ENCODE measurements at regions not wholly inside any gene's neighbourhood (a gene's known extent, or its start where the extent isn't known, plus 50 kb on each side); places are given as distances from the start of the nearest gene placed in this dataset.

DNA sequence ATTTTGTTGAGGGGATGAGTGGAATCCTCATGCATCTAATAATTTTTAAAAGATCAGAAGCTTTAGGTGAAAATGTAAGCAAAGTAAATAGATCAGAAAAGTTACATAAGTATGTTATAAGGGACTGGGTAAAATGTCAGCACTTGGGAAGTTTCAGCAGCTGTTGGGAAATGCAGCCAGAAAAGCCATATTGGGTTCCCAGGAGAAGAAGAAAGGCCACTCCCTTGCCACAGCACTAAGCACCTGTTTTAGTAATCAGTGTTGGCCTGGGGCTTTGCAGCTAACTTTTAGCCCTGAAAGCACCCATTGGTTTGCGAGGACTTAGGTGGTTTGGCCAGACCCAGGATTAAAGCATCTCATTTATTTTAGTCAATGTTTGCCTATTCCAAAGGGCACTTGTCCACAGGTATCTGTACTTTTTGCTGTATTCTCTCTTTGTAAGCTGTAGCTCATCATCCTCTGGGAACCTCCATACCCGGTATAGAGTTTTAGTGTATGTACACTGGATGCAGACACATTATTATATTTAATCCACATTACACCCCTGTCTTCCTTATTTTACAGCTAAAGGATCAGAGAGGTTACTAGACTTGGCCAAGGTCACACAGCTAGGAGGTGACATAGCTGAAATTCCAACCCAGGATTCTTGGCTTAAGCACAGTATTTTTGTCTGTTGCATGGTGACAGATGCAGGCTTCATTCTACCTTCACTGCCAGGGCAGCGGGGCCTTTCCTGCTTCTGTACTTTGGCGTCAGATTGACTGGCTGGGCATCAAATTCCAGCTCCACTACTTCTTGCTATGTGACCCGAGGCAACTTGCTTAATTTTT lies 127.7 kb upstream of the SESN3 start:
- Histone ChIP-seq H3K36me3 (ENCODE audit: insufficient read depth, low read length) (no peaks in the 10 kb centered on the region), H3K79me2 (ENCODE audit: low read length) (no peaks in the 10 kb centered on the region), H3K27ac (ENCODE audit: low read length) (no peak overlapping the region), H4K20me1 (ENCODE audit: insufficient read depth, low read depth, low read length) (no peaks in the 10 kb centered on the region), H3K4me1 (ENCODE audit: low read length) (peaks cover under 1% of the 10 kb centered on the region; the same call in 1 of the 2 replicates), H3K4me2 (ENCODE audit: low read depth, low read length, poor library complexity, severe bottlenecking) (no peak overlapping the region), H3K27me3 (ENCODE audit: low read length) (no peaks in the 10 kb centered on the region; the same call in 1 of the 2 replicates), H3K9me3 (ENCODE audit: low read length) (no peaks in the 10 kb centered on the region), H3K9me2 (replicated peaks; ENCODE audit: insufficient read depth, low read length) (no peaks in the 10 kb centered on the region), H2AFZ (ENCODE audit: low read length) (no peak overlapping the region), H3K9ac (ENCODE audit: low read length) (no peak overlapping the region), H3K4me3 (ENCODE audit: low read length) (no peak overlapping the region)
- no peak for DNase-seq

DNA sequence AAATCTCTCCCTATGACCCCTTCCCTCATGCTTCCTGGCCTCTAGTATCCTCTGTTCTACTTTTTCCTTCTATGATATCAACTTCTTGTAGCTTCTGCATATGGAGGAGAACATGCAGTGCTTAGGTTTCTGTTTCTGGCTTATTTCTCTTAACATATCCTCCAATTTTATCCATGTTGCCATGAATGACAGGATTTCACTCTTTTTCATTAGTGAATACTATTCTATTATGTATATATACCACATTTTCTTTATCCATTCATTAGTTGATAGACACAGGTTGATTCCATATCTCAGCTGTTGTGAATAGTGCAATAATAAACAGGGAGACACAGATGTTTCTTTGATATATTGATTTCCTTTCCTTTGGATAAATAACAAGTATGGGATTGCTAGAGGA lies 123.3 kb upstream of the SESN3 start:
- Histone ChIP-seq H3K79me2 (ENCODE audit: low read length) (no peaks in the 10 kb centered on the region), H3K27ac (ENCODE audit: low read length) (no peak overlapping the region), H3K9me3 (ENCODE audit: low read length) (no peaks in the 10 kb centered on the region), H3K4me2 (ENCODE audit: low read depth, low read length, poor library complexity, severe bottlenecking) (no peak overlapping the region), H3K9ac (ENCODE audit: low read length) (no peak overlapping the region), H2AFZ (ENCODE audit: low read length) (no peak overlapping the region), H3K36me3 (ENCODE audit: insufficient read depth, low read length) (no peaks in the 10 kb centered on the region), H3K9me2 (replicated peaks; ENCODE audit: insufficient read depth, low read length) (no peaks in the 10 kb centered on the region), H4K20me1 (ENCODE audit: insufficient read depth, low read depth, low read length) (no peaks in the 10 kb centered on the region), H3K4me3 (ENCODE audit: low read length) (no peak overlapping the region), H3K4me1 (ENCODE audit: low read length) (no peaks in the 10 kb centered on the region), H3K27me3 (ENCODE audit: low read length) (no peaks in the 10 kb centered on the region; the same call in 1 of the 2 replicates)
- no peak for DNase-seq

DNA sequence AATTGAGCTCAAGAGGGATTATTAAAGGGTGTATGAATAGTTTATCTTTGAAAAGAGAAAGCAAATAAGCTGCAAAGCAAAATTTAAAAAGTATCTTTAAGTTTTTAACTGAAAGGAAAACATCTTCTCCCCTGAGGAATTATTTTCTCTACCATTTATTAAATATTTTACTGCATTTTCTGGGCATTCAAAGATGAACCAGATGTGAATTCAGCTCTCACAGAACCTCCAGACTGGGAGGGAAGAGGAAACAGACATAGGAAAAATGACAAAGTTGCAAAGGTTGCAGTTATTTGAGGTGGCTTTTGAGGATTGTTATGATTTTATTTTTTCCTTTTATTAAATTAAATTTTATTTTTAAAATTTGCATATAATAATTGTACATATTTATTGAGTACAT lies 122.7 kb upstream of the SESN3 start:
- no peaks in the 10 kb centered on the region for H3K4me1 ChIP-seq (ENCODE audit: low read length)
- no peaks in the 10 kb centered on the region for H3K9me3 ChIP-seq (ENCODE audit: low read length)
- H3K9me2 ChIP-seq (replicated peaks; ENCODE audit: insufficient read depth, low read length): no peaks in the 10 kb centered on the region
- no peak for DNase-seq
- no peak overlapping the region for H3K9ac ChIP-seq (ENCODE audit: low read length)
- H3K4me3 ChIP-seq (ENCODE audit: low read length): no peak overlapping the region
- H3K79me2 ChIP-seq (ENCODE audit: low read length): no peaks in the 10 kb centered on the region
- no peak overlapping the region for H2AFZ ChIP-seq (ENCODE audit: low read length)
- H3K4me2 ChIP-seq (ENCODE audit: low read depth, low read length, poor library complexity, severe bottlenecking): no peak overlapping the region
- H4K20me1 ChIP-seq (ENCODE audit: insufficient read depth, low read depth, low read length): no peaks in the 10 kb centered on the region
- peaks cover 3% of the 10 kb centered on the region; the same call in 1 of the 2 replicates for H3K27me3 ChIP-seq (ENCODE audit: low read length)
- no peak overlapping the region for H3K27ac ChIP-seq (ENCODE audit: low read length)
- no peaks in the 10 kb centered on the region for H3K36me3 ChIP-seq (ENCODE audit: insufficient read depth, low read length)

DNA sequence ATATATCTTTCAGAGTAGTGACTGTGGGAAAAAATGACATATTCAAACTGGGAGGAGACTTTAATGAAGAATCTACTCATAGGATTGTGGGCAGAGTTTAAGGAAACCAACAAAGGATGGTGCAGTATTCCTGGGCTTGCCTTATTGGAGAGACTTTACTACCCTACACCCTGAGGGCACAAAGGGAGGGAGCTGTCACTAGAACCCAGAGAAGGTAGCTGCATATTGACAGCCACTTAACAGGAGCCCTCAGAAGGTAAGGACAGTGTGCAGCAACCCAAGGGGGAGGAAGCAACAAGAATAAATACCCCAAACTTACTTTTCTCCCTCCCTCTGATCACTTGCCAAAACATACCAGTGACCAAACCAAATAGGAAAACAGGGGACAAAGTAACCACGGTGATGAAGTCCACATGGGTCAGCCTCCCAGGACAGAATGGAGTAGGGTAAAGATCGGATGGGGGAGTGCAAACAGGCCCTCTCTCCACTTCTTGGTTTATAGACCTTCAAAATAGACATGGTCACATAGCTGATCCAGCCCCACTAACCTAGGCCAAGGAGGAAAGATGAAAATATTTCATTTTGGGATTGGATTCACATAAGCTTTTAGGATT lies 121.8 kb upstream of the SESN3 start:
- DNase-seq: no peak
- no peak overlapping the region for H3K27ac ChIP-seq (ENCODE audit: low read length)
- H2AFZ ChIP-seq (ENCODE audit: low read length): no peak overlapping the region

DNA sequence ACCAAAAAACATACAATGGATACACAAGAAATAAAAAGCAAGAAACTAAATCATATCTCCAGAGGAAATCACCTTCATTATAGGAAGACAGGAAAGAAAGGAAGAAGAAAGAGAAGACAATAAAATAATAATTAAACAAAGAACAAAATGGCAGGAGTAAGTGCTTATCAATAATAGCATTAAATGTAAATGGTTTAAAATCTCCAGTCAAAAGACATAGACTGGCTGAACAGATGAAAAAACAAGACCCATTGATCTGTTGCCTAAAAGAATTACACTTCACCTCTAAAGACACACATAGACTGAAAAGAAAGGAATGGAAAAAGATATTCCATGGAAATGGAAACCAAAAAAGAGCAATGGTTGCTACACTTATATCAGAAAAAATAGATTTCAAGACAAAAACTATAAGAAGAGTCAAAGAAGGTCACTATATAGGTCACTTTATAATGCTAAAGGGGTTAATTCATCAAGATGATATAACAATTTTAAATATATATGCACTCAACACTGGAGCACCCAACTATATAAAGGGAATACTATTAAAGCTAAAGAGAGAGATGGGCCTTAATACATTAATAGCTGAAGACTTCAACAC lies 118.4 kb upstream of the SESN3 start:
- no peaks in the 10 kb centered on the region for H3K9me3 ChIP-seq (ENCODE audit: low read length)
- H3K27me3 ChIP-seq (ENCODE audit: low read length): 0 out of 2 replicates have a peak, but pooled peaks cover 3% of the 10 kb centered on the region
- H3K4me2 ChIP-seq (ENCODE audit: low read depth, low read length, poor library complexity, severe bottlenecking): no peak overlapping the region
- no peak for DNase-seq
- no peaks in the 10 kb centered on the region for H4K20me1 ChIP-seq (ENCODE audit: insufficient read depth, low read depth, low read length)
- no peak overlapping the region for H3K9ac ChIP-seq (ENCODE audit: low read length)
- H3K36me3 ChIP-seq (ENCODE audit: insufficient read depth, low read length): no peaks in the 10 kb centered on the region
- H3K4me3 ChIP-seq (ENCODE audit: low read length): no peak overlapping the region
- H3K27ac ChIP-seq (ENCODE audit: low read length): no peak overlapping the region
- H2AFZ ChIP-seq (ENCODE audit: low read length): no peak overlapping the region
- H3K9me2 ChIP-seq (replicated peaks; ENCODE audit: insufficient read depth, low read length): no peaks in the 10 kb centered on the region
- no peaks in the 10 kb centered on the region for H3K4me1 ChIP-seq (ENCODE audit: low read length)
- no peaks in the 10 kb centered on the region for H3K79me2 ChIP-seq (ENCODE audit: low read length)

More for the DNA sequence above, 121.8 kb upstream of the SESN3 start:
- no peaks in the 10 kb centered on the region for H3K4me1 ChIP-seq (ENCODE audit: low read length)
- no peaks in the 10 kb centered on the region for H3K9me3 ChIP-seq (ENCODE audit: low read length)
- no peak overlapping the region for H3K4me3 ChIP-seq (ENCODE audit: low read length)
- no peak overlapping the region for H3K4me2 ChIP-seq (ENCODE audit: low read depth, low read length, poor library complexity, severe bottlenecking)
- no peak overlapping the region for H3K9ac ChIP-seq (ENCODE audit: low read length)
- H3K27me3 ChIP-seq (ENCODE audit: low read length): peaks cover 3% of the 10 kb centered on the region; the same call in 1 of the 2 replicates
- H3K9me2 ChIP-seq (replicated peaks; ENCODE audit: insufficient read depth, low read length): no peaks in the 10 kb centered on the region
- no peaks in the 10 kb centered on the region for H4K20me1 ChIP-seq (ENCODE audit: insufficient read depth, low read depth, low read length)
- H3K79me2 ChIP-seq (ENCODE audit: low read length): no peaks in the 10 kb centered on the region
- H3K36me3 ChIP-seq (ENCODE audit: insufficient read depth, low read length): no peaks in the 10 kb centered on the region

DNA sequence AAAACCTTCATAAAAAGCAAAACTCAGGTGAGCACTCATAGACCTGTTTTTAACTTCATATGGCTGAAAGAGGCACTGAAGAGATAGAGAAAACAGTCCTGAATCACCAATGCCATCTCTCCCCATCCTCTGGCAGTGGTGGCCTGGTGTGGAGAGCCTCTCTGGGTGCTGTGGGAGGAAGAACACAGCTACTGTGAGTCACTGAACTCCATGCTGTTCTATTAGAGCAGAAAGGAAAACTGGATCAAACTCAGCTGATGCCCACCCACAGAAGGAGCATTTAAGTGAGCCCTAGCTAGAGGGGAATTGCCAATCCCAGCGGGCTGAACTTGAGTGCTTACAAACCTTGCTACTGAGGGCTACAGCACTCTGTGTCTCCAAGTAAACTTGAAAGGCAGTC lies 115.3 kb upstream of the SESN3 start:
- H3K9me2 ChIP-seq (replicated peaks; ENCODE audit: insufficient read depth, low read length): no peaks in the 10 kb centered on the region
- no peak overlapping the region for H3K4me2 ChIP-seq (ENCODE audit: low read depth, low read length, poor library complexity, severe bottlenecking)
- no peaks in the 10 kb centered on the region for H3K9me3 ChIP-seq (ENCODE audit: low read length)
- H2AFZ ChIP-seq (ENCODE audit: low read length): no peak overlapping the region
- DNase-seq: no peak
- no peak overlapping the region for H3K27ac ChIP-seq (ENCODE audit: low read length)
- H3K79me2 ChIP-seq (ENCODE audit: low read length): no peaks in the 10 kb centered on the region
- no peak overlapping the region for H3K4me3 ChIP-seq (ENCODE audit: low read length)
- H3K9ac ChIP-seq (ENCODE audit: low read length): no peak overlapping the region
- 0 out of 2 replicates have a peak, but pooled peaks cover 3% of the 10 kb centered on the region for H3K27me3 ChIP-seq (ENCODE audit: low read length)
- no peaks in the 10 kb centered on the region for H3K4me1 ChIP-seq (ENCODE audit: low read length)
- H4K20me1 ChIP-seq (ENCODE audit: insufficient read depth, low read depth, low read length): no peaks in the 10 kb centered on the region
- H3K36me3 ChIP-seq (ENCODE audit: insufficient read depth, low read length): no peaks in the 10 kb centered on the region

DNA sequence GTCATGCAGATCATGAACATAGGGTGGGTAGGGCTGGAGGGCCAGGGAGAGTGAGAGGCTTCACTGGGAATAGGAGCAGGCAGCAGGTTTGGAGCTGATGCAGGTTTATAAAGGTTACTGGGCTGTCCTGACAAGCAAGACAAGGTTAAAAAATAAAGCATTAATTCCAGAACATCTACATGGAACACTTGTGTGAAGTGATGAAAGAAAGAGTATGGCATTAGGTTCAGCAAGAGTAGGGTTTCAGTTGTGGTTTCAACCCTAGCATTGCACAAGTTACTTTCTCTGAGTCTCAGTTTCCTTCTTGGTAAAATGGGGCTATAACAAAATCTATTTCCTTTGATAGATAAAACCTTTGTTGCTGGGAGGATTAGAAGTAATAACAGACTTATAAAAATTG lies 114.6 kb upstream of the SESN3 start:
- H2AFZ ChIP-seq (ENCODE audit: low read length): no peak overlapping the region
- no peak overlapping the region for H3K9ac ChIP-seq (ENCODE audit: low read length)
- no peaks in the 10 kb centered on the region for H3K79me2 ChIP-seq (ENCODE audit: low read length)
- H3K27me3 ChIP-seq (ENCODE audit: low read length): 0 out of 2 replicates have a peak, but pooled peaks cover 3% of the 10 kb centered on the region
- no peaks in the 10 kb centered on the region for H4K20me1 ChIP-seq (ENCODE audit: insufficient read depth, low read depth, low read length)
- no peaks in the 10 kb centered on the region for H3K4me1 ChIP-seq (ENCODE audit: low read length)
- H3K9me3 ChIP-seq (ENCODE audit: low read length): no peaks in the 10 kb centered on the region
- no peak overlapping the region for H3K27ac ChIP-seq (ENCODE audit: low read length)
- DNase-seq: no peak
- H3K4me2 ChIP-seq (ENCODE audit: low read depth, low read length, poor library complexity, severe bottlenecking): no peak overlapping the region
- no peaks in the 10 kb centered on the region for H3K36me3 ChIP-seq (ENCODE audit: insufficient read depth, low read length)
- H3K4me3 ChIP-seq (ENCODE audit: low read length): no peak overlapping the region
- no peaks in the 10 kb centered on the region for H3K9me2 ChIP-seq (replicated peaks; ENCODE audit: insufficient read depth, low read length)

DNA sequence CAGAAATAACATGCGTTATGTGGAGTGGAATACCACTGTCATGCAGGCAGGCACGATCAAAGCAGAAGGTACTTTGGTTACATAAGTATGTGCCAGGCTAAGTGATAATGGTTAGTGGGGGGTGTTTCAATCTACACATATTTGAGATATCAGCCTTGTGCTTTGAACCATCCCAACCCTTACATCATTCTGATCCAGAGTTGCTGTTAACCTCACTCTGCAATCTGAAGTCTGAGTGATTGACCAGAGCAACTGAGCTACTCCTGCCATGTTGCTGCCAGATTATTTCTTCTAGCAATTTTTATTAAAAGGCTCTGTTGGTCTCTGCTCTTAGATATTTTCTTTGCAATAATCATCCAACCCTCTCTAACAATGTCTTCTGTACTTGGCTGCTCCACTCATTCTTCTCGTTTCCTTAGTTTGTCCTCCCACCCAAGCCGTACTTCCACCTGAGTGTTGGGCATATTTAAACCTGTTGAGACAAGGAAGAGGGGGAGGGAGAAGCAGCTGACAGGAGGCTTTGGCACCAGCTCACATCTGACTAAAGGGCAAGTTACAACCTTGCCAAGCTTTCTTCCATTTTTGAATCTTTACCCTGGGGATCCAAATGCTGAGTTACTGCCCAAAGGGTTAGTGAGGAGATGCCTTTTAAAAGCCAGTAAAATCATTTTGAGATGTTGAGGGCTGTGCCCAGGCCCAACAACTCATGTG lies 114.1 kb upstream of the SESN3 start:
- Histone ChIP-seq H3K9me2 (replicated peaks; ENCODE audit: insufficient read depth, low read length) (no peaks in the 10 kb centered on the region), H3K36me3 (ENCODE audit: insufficient read depth, low read length) (no peaks in the 10 kb centered on the region), H3K27me3 (ENCODE audit: low read length) (0 out of 2 replicates have a peak, but pooled peaks cover 3% of the 10 kb centered on the region), H3K27ac (ENCODE audit: low read length) (no peak overlapping the region), H3K4me2 (ENCODE audit: low read depth, low read length, poor library complexity, severe bottlenecking) (no peak overlapping the region), H4K20me1 (ENCODE audit: insufficient read depth, low read depth, low read length) (no peaks in the 10 kb centered on the region), H3K4me3 (ENCODE audit: low read length) (no peak overlapping the region), H3K9ac (ENCODE audit: low read length) (no peak overlapping the region), H3K4me1 (ENCODE audit: low read length) (no peaks in the 10 kb centered on the region), H3K9me3 (ENCODE audit: low read length) (no peaks in the 10 kb centered on the region), H3K79me2 (ENCODE audit: low read length) (no peaks in the 10 kb centered on the region), H2AFZ (ENCODE audit: low read length) (no peak overlapping the region)
- no peak for DNase-seq
